ENCODE measurements at regions not wholly inside any gene's neighbourhood (a gene's known extent, or its start where the extent isn't known, plus 50 kb on each side); places are given as distances from the start of the nearest gene placed in this dataset.

DNA sequence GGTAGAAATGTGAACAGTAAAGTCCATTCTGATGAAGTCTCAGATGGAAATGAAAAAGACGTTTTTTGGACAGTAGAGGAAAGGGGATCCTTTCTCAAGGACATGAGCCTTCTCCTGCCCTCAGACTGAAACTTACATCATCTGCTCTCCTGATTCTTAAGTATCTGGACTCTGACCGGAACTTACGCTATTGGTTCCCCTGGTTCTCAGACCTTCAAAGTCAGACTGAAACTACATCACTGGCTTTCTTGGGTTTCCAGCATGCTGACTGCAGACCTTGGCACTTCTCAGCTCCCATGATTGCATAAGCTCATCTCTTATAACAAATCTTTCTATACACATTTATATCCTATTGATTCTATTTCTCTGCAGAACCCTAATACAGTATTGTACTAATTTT, 291.0 kb downstream of the SNAPC1 start:
- no peaks in the 10 kb centered on the region for H3K27me3 ChIP-seq (ENCODE audit: control insufficient read depth in 4 of 4, insufficient read depth in 4 of 4, low read length in 3 of 4)
- TF ChIP-seq, protein P1, sequence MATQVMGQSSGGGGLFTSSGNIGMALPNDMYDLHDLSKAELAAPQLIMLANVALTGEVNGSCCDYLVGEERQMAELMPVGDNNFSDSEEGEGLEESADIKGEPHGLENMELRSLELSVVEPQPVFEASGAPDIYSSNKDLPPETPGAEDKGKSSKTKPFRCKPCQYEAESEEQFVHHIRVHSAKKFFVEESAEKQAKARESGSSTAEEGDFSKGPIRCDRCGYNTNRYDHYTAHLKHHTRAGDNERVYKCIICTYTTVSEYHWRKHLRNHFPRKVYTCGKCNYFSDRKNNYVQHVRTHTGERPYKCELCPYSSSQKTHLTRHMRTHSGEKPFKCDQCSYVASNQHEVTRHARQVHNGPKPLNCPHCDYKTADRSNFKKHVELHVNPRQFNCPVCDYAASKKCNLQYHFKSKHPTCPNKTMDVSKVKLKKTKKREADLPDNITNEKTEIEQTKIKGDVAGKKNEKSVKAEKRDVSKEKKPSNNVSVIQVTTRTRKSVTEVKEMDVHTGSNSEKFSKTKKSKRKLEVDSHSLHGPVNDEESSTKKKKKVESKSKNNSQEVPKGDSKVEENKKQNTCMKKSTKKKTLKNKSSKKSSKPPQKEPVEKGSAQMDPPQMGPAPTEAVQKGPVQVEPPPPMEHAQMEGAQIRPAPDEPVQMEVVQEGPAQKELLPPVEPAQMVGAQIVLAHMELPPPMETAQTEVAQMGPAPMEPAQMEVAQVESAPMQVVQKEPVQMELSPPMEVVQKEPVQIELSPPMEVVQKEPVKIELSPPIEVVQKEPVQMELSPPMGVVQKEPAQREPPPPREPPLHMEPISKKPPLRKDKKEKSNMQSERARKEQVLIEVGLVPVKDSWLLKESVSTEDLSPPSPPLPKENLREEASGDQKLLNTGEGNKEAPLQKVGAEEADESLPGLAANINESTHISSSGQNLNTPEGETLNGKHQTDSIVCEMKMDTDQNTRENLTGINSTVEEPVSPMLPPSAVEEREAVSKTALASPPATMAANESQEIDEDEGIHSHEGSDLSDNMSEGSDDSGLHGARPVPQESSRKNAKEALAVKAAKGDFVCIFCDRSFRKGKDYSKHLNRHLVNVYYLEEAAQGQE (IDR thresholded peaks at IDR 0.05): no peak
- TF ChIP-seq YY1 (IDR thresholded peaks at IDR 0.05): no peak
- no peak for TF ChIP-seq RXRA (IDR thresholded peaks at IDR 0.05)
- no peak for TF ChIP-seq FOXA1 (IDR thresholded peaks at IDR 0.05)
- TF ChIP-seq TAF1 (conservative IDR thresholded peaks at IDR 0.05): no peak
- TF ChIP-seq, protein P2, sequence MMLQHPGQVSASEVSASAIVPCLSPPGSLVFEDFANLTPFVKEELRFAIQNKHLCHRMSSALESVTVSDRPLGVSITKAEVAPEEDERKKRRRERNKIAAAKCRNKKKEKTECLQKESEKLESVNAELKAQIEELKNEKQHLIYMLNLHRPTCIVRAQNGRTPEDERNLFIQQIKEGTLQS (IDR thresholded peaks at IDR 0.05): no peak
- TF ChIP-seq MAX (IDR thresholded peaks at IDR 0.05): no peak
- TF ChIP-seq SP1 (IDR thresholded peaks at IDR 0.05): no peak
- TF ChIP-seq HNF4A (conservative IDR thresholded peaks at IDR 0.05): no peak
- TF ChIP-seq JUND (IDR thresholded peaks at IDR 0.05): no peak
- no peak overlapping the region for H3K9ac ChIP-seq (ENCODE audit: low read depth in 1 of 2, low read length in 2 of 2)
- H3K36me3 ChIP-seq (ENCODE audit: control insufficient read depth in 4 of 4, insufficient read depth in 3 of 4, low read depth in 1 of 4, low read length in 3 of 4): no peaks in the 10 kb centered on the region
- no peak for DNase-seq (ENCODE audit: low spot score)
- 78% methylated on average over 3 of the region's 3 CpGs for WGBS
- no peaks in the 10 kb centered on the region for H3K4me1 ChIP-seq (ENCODE audit: control insufficient read depth in 4 of 4, insufficient read depth in 4 of 4, low read length in 3 of 4)
- H3K4me3 ChIP-seq (ENCODE audit: low read depth in 1 of 3, low read length in 3 of 3): no peak overlapping the region
- H3K9me3 ChIP-seq (ENCODE audit: control insufficient read depth in 4 of 4, low read length in 3 of 4): peaks cover 0 to 1% (median 0%) of the 10 kb centered on the region in 4 donors
- H3K27ac ChIP-seq (ENCODE audit: low read depth in 1 of 2, low read length in 2 of 2): no peak overlapping the region

DNA sequence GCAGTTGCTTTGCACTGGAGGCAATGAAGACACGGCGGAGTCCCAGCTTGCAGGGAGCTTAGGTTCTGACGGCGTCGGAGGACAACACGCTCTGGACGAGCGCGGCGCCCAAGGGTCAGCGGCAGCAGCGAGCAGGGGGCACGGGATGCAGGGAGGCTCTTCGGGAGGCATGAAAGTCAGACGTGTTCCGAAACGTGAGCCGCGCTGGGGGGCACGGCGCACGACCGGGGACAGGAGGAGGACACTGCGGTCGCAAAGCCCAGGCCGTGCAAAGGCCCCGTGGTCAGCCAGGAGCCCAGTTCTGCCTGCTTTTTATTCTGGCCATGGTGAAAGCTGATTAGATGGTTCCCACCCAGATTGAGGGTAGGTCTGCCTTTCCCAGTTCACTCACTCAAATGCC, 294.6 kb downstream of the SNAPC1 start:
- TF ChIP-seq, protein P3, sequence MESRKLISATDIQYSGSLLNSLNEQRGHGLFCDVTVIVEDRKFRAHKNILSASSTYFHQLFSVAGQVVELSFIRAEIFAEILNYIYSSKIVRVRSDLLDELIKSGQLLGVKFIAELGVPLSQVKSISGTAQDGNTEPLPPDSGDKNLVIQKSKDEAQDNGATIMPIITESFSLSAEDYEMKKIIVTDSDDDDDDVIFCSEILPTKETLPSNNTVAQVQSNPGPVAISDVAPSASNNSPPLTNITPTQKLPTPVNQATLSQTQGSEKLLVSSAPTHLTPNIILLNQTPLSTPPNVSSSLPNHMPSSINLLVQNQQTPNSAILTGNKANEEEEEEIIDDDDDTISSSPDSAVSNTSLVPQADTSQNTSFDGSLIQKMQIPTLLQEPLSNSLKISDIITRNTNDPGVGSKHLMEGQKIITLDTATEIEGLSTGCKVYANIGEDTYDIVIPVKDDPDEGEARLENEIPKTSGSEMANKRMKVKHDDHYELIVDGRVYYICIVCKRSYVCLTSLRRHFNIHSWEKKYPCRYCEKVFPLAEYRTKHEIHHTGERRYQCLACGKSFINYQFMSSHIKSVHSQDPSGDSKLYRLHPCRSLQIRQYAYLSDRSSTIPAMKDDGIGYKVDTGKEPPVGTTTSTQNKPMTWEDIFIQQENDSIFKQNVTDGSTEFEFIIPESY (IDR thresholded peaks at IDR 0.05): no peak
- TF ChIP-seq YY1 (IDR thresholded peaks at IDR 0.05): no peak
- TF ChIP-seq SP1 (IDR thresholded peaks at IDR 0.05): no peak
- TF ChIP-seq TAF1 (conservative IDR thresholded peaks at IDR 0.05): no peak
- TF ChIP-seq, protein P1 (IDR thresholded peaks at IDR 0.05): no peak
- TF ChIP-seq, protein P2 (IDR thresholded peaks at IDR 0.05): no peak
- TF ChIP-seq EGR1 (IDR thresholded peaks at IDR 0.05; ENCODE audit: low read depth in 2 of 2): no peak
- no peak for TF ChIP-seq HNF4A (conservative IDR thresholded peaks at IDR 0.05)
- no peak for TF ChIP-seq HNF4G (IDR thresholded peaks at IDR 0.05)
- no peak for TF ChIP-seq RXRA (IDR thresholded peaks at IDR 0.05)
- TF ChIP-seq FOXA1 (IDR thresholded peaks at IDR 0.05): no peak
- TF ChIP-seq JUND (IDR thresholded peaks at IDR 0.05): no peak
- TF ChIP-seq NR2F2 (IDR thresholded peaks at IDR 0.05): no peak
- no peak for TF ChIP-seq GABPA (IDR thresholded peaks at IDR 0.05 in 1 of 2, conservative IDR thresholded peaks at IDR 0.05 in 1 of 2)
- TF ChIP-seq, protein P4, sequence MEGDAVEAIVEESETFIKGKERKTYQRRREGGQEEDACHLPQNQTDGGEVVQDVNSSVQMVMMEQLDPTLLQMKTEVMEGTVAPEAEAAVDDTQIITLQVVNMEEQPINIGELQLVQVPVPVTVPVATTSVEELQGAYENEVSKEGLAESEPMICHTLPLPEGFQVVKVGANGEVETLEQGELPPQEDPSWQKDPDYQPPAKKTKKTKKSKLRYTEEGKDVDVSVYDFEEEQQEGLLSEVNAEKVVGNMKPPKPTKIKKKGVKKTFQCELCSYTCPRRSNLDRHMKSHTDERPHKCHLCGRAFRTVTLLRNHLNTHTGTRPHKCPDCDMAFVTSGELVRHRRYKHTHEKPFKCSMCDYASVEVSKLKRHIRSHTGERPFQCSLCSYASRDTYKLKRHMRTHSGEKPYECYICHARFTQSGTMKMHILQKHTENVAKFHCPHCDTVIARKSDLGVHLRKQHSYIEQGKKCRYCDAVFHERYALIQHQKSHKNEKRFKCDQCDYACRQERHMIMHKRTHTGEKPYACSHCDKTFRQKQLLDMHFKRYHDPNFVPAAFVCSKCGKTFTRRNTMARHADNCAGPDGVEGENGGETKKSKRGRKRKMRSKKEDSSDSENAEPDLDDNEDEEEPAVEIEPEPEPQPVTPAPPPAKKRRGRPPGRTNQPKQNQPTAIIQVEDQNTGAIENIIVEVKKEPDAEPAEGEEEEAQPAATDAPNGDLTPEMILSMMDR (IDR thresholded peaks at IDR 0.05; ENCODE audit: low read depth, low read length, missing input control): no peak
- no peak for TF ChIP-seq RAD21 (IDR thresholded peaks at IDR 0.05)
- no peak for TF ChIP-seq MAX (IDR thresholded peaks at IDR 0.05)
- TF ChIP-seq FOXA2 (IDR thresholded peaks at IDR 0.05): no peak
- H3K9me3 ChIP-seq (ENCODE audit: control insufficient read depth in 4 of 4, low read length in 3 of 4): peaks cover 0 to 1% (median 0%) of the 10 kb centered on the region in 4 donors
- 91% methylated on average over 27 of the region's 27 CpGs for WGBS
- no peaks in the 10 kb centered on the region for H3K36me3 ChIP-seq (ENCODE audit: control insufficient read depth in 4 of 4, insufficient read depth in 3 of 4, low read depth in 1 of 4, low read length in 3 of 4)
- DNase-seq (ENCODE audit: low spot score): no peak
- no peak overlapping the region for H3K4me3 ChIP-seq (ENCODE audit: low read depth in 1 of 3, low read length in 3 of 3)
- no peak overlapping the region for H3K27ac ChIP-seq (ENCODE audit: low read depth in 1 of 2, low read length in 2 of 2)
- no peaks in the 10 kb centered on the region for H3K4me1 ChIP-seq (ENCODE audit: control insufficient read depth in 4 of 4, insufficient read depth in 4 of 4, low read length in 3 of 4)
- no peak overlapping the region for H3K9ac ChIP-seq (ENCODE audit: low read depth in 1 of 2, low read length in 2 of 2)
- no peaks in the 10 kb centered on the region for H3K27me3 ChIP-seq (ENCODE audit: control insufficient read depth in 4 of 4, insufficient read depth in 4 of 4, low read length in 3 of 4)
